Naive thymus-derived CD4-positive, alpha-beta T cell (primary cell): ENCODE measurements at regions not wholly inside any gene's neighbourhood (a gene's known extent, or its start where the extent isn't known, plus 50 kb on each side); places are given as distances from the start of the nearest gene placed in this dataset.

Experiments used
- ATAC-seq: fragments of 150-1000 bp; cut with Tn5 transposase; 2 replicates; pipeline ENCODE4 v1.10.0; 2021; ENCODE audit warnings: mild to moderate bottlenecking, moderate library complexity
- CTCF ChIA-PET: fragments of 350-600 bp; sonication (Branson Sonifier 250); formaldehyde crosslinking; loops from one replicate; lab custom pipeline; 2021; ENCODE audit warnings: antibody characterized with exemption; lab: Charles Lee
- POLR2A ChIA-PET: fragments of 350-600 bp; sonication (Branson Sonifier 250); formaldehyde crosslinking; loops from one replicate; lab custom pipeline; 2021; ENCODE audit warnings: antibody characterized with exemption, inconsistent platforms; lab: Charles Lee
- DNase-seq, 9 donors: peaks; one replicate each; pipeline versions ENCODE4 v3.0.0 to v3.0.0-alpha.2; 2020 to 2022; ENCODE audit warnings: mixed read lengths in 1 of 9
- H3K27ac ChIP-seq: one replicate; pipeline ENCODE4 v1.7.0; 2013; ENCODE audit warnings: mild to moderate bottlenecking, low read depth, low read length, moderate library complexity
- H3K27me3 ChIP-seq, 2 donors: one replicate each; pipeline ENCODE4 v1.7.0; 2013; ENCODE audit warnings: low read length in 2 of 2, mild to moderate bottlenecking in 2 of 2, moderate library complexity in 2 of 2; ENCODE audit not compliant: control insufficient read depth in 2 of 2, insufficient read depth in 2 of 2
- H3K36me3 ChIP-seq, 3 experiments: 1 replicate in 2 of 3; 2 replicates in 1 of 3; pipeline ENCODE4 v1.7.0; 2013; ENCODE audit warnings: low read length in 3 of 3, mild to moderate bottlenecking in 3 of 3, moderate library complexity in 1 of 3; ENCODE audit not compliant: insufficient read depth in 3 of 3, control insufficient read depth in 2 of 3
- H3K4me1 ChIP-seq, 2 donors: one replicate each; pipeline ENCODE4 v1.7.0; 2013; ENCODE audit warnings: low read length in 2 of 2, mild to moderate bottlenecking in 2 of 2, moderate library complexity in 1 of 2; ENCODE audit not compliant: control insufficient read depth in 2 of 2, insufficient read depth in 2 of 2
- H3K4me3 ChIP-seq: 2 replicates; pipeline ENCODE4 v1.7.0; 2013; ENCODE audit warnings: mild to moderate bottlenecking, low read length
- H3K9me3 ChIP-seq, 3 experiments: 1 replicate in 2 of 3; 2 replicates in 1 of 3; pipeline ENCODE4 v1.7.0; 2013; ENCODE audit warnings: low read length in 3 of 3; ENCODE audit not compliant: control insufficient read depth in 2 of 3
- H3K27ac Mint-ChIP-seq, 9 donors: one replicate each; pipeline ENCODE4 v1.8.0; 2020 to 2022; ENCODE audit warnings: mixed read lengths in 9 of 9, mild to moderate bottlenecking in 8 of 9, moderate library complexity in 5 of 9, inconsistent platforms in 2 of 9
- H3K27me3 Mint-ChIP-seq, 5 donors: one replicate each; pipeline ENCODE4 v1.8.0; 2021 to 2022; ENCODE audit warnings: mixed read lengths in 5 of 5, mild to moderate bottlenecking in 1 of 5
- H3K36me3 Mint-ChIP-seq, 5 donors: one replicate each; pipeline ENCODE4 v1.8.0; 2020 to 2022; ENCODE audit warnings: mixed read lengths in 5 of 5, mild to moderate bottlenecking in 3 of 5, inconsistent platforms in 1 of 5
- H3K4me1 Mint-ChIP-seq, 7 donors: one replicate each; pipeline ENCODE4 v1.8.0; 2020 to 2022; ENCODE audit warnings: mixed read lengths in 7 of 7, mild to moderate bottlenecking in 3 of 7, inconsistent platforms in 1 of 7
- H3K4me3 Mint-ChIP-seq, 10 donors: one replicate each; pipeline ENCODE4 v1.8.0; 2020 to 2022; ENCODE audit warnings: mild to moderate bottlenecking in 10 of 10, mixed read lengths in 10 of 10, moderate library complexity in 6 of 10, inconsistent platforms in 2 of 10
- H3K9me3 Mint-ChIP-seq, 11 donors: one replicate each; pipeline ENCODE4 v1.8.0; 2020 to 2022; ENCODE audit warnings: mixed read lengths in 11 of 11, mild to moderate bottlenecking in 4 of 11, inconsistent platforms in 1 of 11, moderate library complexity in 1 of 11
- intact Hi-C, 2 donors: fragments of 100-400 bp; cut with micrococcal nuclease; formaldehyde crosslinking; loops; one replicate each; pipeline ENCODE4 v1.15.1; 2023

- H3K4me1 ChIP-seq: no peaks in the 10 kb centered on the region
- H3K4me3 Mint-ChIP-seq: no peak overlapping the region
- no peak overlapping the region for H3K27ac ChIP-seq
- H3K4me3 ChIP-seq: no peak overlapping the region
- ChIA-PET CTCF (interaction anchor here (0.7 kb wide), 1 partner anchor 11 kb away, joined by 4 read pairs; no protein-coding TSS in a partner anchor), POLR2A (no interaction called here)
- intact Hi-C loops: no loop called here
- H3K27me3 ChIP-seq: no peaks in the 10 kb centered on the region
- peaks cover 0 to 2% (median 0%) of the 10 kb centered on the region in 5 donors for H3K27me3 Mint-ChIP-seq
- H3K9me3 ChIP-seq: no peaks in the 10 kb centered on the region
- no peaks in the 10 kb centered on the region for H3K36me3 Mint-ChIP-seq
- H3K9me3 Mint-ChIP-seq: no peaks in the 10 kb centered on the region
- no peak for DNase-seq
- no peak for ATAC-seq
- no peaks in the 10 kb centered on the region for H3K4me1 Mint-ChIP-seq
- H3K27ac Mint-ChIP-seq: no peak overlapping the region
- H3K36me3 ChIP-seq: no peaks in the 10 kb centered on the region
Measured at GRCh38 chr5:158619083-158619788, 480.5 kb downstream of the EBF1 start.

DNA sequence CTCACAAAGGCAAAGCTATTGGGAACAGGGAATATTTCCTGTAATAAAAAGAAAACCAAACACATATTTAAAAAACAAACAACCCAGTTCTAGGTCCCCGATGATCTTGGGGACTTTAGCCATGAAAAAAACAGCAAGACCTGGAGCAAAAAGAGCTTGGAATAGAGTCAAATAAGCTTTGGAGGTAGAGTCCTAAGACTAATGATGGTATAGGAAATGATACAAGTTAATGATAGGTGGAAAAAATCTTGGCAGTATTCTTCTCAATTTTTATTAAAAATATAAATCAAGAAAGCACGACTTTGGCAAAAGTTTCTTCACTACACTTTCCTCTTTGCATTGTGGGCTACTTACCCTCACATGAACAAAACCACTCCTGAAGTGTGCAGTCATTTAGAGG is 481.5 kb downstream of the EBF1 start:
- ATAC-seq: no peak
- Histone ChIP-seq H3K4me1 (no peaks in the 10 kb centered on the region), H3K27me3 (no peaks in the 10 kb centered on the region), H3K4me3 (no peak overlapping the region), H3K9me3 (no peaks in the 10 kb centered on the region), H3K27ac (no peak overlapping the region), H3K36me3 (no peaks in the 10 kb centered on the region)
- Mint-ChIP-seq H3K4me3 (no peak overlapping the region), H3K9me3 (no peaks in the 10 kb centered on the region), H3K27ac (no peak overlapping the region), H3K4me1 (no peaks in the 10 kb centered on the region), H3K36me3 (no peaks in the 10 kb centered on the region), H3K27me3 (peaks cover 0 to 4% (median 0%) of the 10 kb centered on the region in 5 donors)
- intact Hi-C loops: no loop called here
- no peak for DNase-seq
- CTCF ChIA-PET: no interaction called here
- POLR2A ChIA-PET: no interaction called here

- H3K36me3 Mint-ChIP-seq: no peaks in the 10 kb centered on the region
- ATAC-seq: no peak
- intact Hi-C loops: no loop called here
- H3K27me3 ChIP-seq: no peaks in the 10 kb centered on the region
- H3K4me3 Mint-ChIP-seq: no peak overlapping the region
- no peak for DNase-seq
- H3K4me1 ChIP-seq: no peaks in the 10 kb centered on the region
- no peak overlapping the region for H3K27ac Mint-ChIP-seq
- ChIA-PET POLR2A (no interaction called here), CTCF (no interaction called here)
- H3K27ac ChIP-seq: no peak overlapping the region
- peaks cover 0 to 4% (median 0%) of the 10 kb centered on the region in 5 donors for H3K27me3 Mint-ChIP-seq
- H3K36me3 ChIP-seq: no peaks in the 10 kb centered on the region
- no peaks in the 10 kb centered on the region for H3K4me1 Mint-ChIP-seq
- H3K4me3 ChIP-seq: no peak overlapping the region
- H3K9me3 ChIP-seq: no peaks in the 10 kb centered on the region
- H3K9me3 Mint-ChIP-seq: no peaks in the 10 kb centered on the region
Measured at GRCh38 chr5:158616707-158617106, 483.0 kb downstream of the EBF1 start.

DNA sequence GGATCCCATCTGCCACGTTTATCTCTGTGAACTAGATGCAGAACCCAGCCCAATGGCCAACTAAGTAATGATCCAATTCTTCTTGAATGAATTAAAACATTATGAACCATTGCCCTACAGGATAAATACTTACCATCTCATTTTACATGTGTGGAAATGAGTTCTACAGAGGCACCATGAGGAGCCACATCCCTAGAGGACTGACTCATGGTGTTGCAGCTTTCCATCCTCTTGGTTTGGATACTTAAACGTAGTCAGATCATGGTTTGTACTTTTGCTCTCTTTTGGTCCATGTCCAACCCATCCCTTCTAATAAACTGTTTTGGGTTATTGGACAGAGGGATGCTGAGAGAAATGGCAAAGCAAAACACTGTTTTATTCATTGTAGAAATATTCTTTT is 484.8 kb downstream of the EBF1 start:
- Histone ChIP-seq H3K36me3 (no peaks in the 10 kb centered on the region), H3K9me3 (no peaks in the 10 kb centered on the region), H3K27ac (no peak overlapping the region), H3K4me1 (no peaks in the 10 kb centered on the region), H3K4me3 (no peak overlapping the region), H3K27me3 (no peaks in the 10 kb centered on the region)
- Mint-ChIP-seq H3K36me3 (no peaks in the 10 kb centered on the region), H3K4me1 (no peaks in the 10 kb centered on the region), H3K27me3 (peaks cover 0 to 8% (median under 1%) of the 10 kb centered on the region in 5 donors), H3K9me3 (no peaks in the 10 kb centered on the region), H3K4me3 (no peak overlapping the region), H3K27ac (no peak overlapping the region)
- POLR2A ChIA-PET: no interaction called here
- no peak for ATAC-seq
- no peak for DNase-seq
- CTCF ChIA-PET: no interaction called here
- intact Hi-C loops: no loop called here

DNA sequence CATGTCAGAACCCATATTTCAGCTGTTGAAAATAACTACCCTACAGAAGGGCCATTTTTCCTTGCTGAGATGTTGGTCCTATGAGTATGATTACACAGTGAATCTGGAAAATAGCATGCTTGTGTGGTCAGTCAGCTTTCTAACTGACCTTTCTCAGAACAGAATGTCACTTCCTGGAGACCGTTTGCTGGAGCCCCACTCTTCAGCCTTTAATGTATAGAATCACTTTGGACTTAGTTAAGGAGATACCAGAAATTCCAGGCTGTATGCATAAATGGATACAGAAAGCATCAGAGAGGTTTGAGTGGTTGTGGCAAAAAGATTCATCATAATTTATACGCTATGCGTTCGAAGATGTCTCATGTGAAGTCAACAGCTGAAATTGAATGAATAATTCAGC is 488.1 kb downstream of the EBF1 start:
- intact Hi-C loops: no loop called here
- H3K36me3 ChIP-seq: no peaks in the 10 kb centered on the region
- ChIA-PET CTCF (interaction anchor here (0.8 kb wide), 1 partner anchor 9 kb away, joined by 4 read pairs; no protein-coding TSS in a partner anchor), POLR2A (no interaction called here)
- H3K27ac ChIP-seq: no peak overlapping the region
- Mint-ChIP-seq H3K27me3 (peaks cover 0 to 9% (median 0%) of the 10 kb centered on the region in 5 donors), H3K9me3 (no peaks in the 10 kb centered on the region), H3K36me3 (no peaks in the 10 kb centered on the region), H3K27ac (no peak overlapping the region), H3K4me1 (no peaks in the 10 kb centered on the region), H3K4me3 (no peak overlapping the region)
- no peaks in the 10 kb centered on the region for H3K9me3 ChIP-seq
- ATAC-seq (no peak), DNase-seq (no peak)
- H3K4me3 ChIP-seq: no peak overlapping the region
- H3K27me3 ChIP-seq: no peaks in the 10 kb centered on the region
- H3K4me1 ChIP-seq: no peaks in the 10 kb centered on the region

DNA sequence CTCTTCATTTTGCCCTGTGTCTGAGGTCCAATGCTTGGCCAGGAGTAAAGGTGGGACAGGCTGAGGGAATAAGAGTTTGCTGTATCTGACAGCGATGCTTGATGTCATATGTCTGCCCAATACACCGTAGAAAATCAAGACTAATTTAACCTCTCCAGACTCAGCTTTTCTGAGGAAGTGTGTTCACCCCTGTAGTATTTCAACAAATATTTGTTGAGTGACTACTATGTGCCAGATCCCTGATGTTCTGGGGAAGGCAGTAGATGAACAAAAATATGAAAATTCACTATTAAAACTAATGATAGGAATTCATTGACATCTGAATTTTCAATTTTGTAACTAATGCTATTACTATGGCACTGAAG is 489.7 kb downstream of the EBF1 start:
- Mint-ChIP-seq H3K27me3 (peaks cover 0 to 9% (median 0%) of the 10 kb centered on the region in 5 donors), H3K4me3 (no peak overlapping the region), H3K36me3 (no peaks in the 10 kb centered on the region), H3K9me3 (peaks cover 0 to 5% (median 0%) of the 10 kb centered on the region in 11 donors), H3K4me1 (no peaks in the 10 kb centered on the region), H3K27ac (no peak overlapping the region)
- DNase-seq: no peak
- Histone ChIP-seq H3K9me3 (no peaks in the 10 kb centered on the region), H3K4me3 (no peak overlapping the region), H3K27me3 (no peaks in the 10 kb centered on the region), H3K4me1 (no peaks in the 10 kb centered on the region), H3K27ac (no peak overlapping the region), H3K36me3 (no peaks in the 10 kb centered on the region)
- intact Hi-C loops: no loop called here
- ATAC-seq: no peak
- CTCF ChIA-PET: no interaction called here
- POLR2A ChIA-PET: no interaction called here

DNA sequence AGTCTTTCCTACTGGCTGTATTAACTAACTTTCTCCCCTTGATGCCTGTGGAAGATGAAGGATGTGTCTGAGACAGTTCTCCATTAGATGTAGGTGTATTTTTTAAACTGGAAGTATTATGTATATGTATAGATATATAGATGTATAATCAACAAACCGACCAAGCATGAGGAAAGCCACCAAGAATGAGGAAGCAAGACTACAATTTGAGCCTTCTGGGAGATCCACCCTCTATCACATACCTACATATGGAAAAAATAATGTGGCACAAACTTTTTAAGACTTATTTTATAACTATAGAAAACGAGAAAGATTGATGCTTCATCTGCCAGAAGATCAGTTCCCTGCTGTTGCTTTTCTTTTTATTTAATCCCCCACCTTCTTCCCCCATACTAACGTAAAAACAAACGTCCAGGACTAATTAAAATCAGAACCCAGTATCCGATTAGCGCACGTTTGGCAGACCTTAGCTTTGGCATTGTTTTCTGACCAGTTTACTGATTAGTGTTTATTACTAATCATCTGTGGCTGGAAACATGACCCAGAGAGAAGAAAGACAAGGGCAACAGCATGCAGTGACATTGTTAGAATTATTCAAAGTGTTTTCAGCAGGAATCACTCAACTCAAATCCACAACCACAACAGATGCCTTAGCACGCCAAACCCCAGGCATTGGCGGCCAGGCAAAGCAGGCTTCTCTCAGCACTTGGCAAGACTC is 490.2 kb downstream of the EBF1 start:
- ATAC-seq (no peak), DNase-seq (no peak)
- no peak overlapping the region for H3K27ac ChIP-seq
- intact Hi-C loops: no loop called here
- H3K9me3 Mint-ChIP-seq: peaks cover 0 to 5% (median 0%) of the 10 kb centered on the region in 11 donors
- peaks cover 0 to 9% (median 0%) of the 10 kb centered on the region in 5 donors for H3K27me3 Mint-ChIP-seq
- H3K4me1 ChIP-seq: no peaks in the 10 kb centered on the region
- H3K4me3 ChIP-seq: no peak overlapping the region
- H3K4me3 Mint-ChIP-seq: no peak overlapping the region
- no peaks in the 10 kb centered on the region for H3K36me3 Mint-ChIP-seq
- H3K27ac Mint-ChIP-seq: no peak overlapping the region
- no peaks in the 10 kb centered on the region for H3K36me3 ChIP-seq
- H3K9me3 ChIP-seq: no peaks in the 10 kb centered on the region
- CTCF ChIA-PET: no interaction called here
- POLR2A ChIA-PET: no interaction called here
- H3K27me3 ChIP-seq: no peaks in the 10 kb centered on the region
- no peaks in the 10 kb centered on the region for H3K4me1 Mint-ChIP-seq
